ENCODE measurements at regions not wholly inside any gene's neighbourhood (a gene's known extent, or its start where the extent isn't known, plus 50 kb on each side); places are given as distances from the start of the nearest gene placed in this dataset.

- DNase-seq (ENCODE audit: insufficient read length, low spot score) (no peak), FAIRE-seq (no peak)
Observed at GRCh38 chr5:165735388-165735787, 2230.0 kb downstream of the MAT2B start.

GRCh38 chr5:165739079-165739741, 2233.8 kb downstream of the MAT2B start:
- DNase-seq (ENCODE audit: insufficient read length, low spot score) (no peak), FAIRE-seq (no peak)

- DNase-seq (ENCODE audit: insufficient read length, low spot score), result no peak
Observed at GRCh38 chr5:165757791-165758190, 2252.4 kb downstream of the MAT2B start.

DNA sequence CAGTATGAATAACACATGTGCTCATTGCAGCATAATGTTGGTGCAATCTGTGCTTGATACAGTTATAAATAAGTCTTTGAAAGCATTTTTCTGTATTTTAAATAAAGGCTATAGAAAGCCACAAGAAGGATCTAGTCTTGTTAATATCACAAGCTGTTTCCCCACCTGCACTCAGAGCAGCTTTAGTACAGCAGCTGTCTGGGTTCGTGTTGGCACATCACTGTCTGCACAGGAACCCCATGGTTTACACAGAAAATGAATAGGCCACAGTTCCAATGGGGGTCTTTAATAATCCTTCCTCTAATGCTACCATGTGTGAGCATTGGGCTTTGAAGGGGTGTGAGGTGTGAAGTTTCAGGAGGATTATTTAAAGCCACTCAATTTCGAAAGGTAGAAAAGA, 2269.7 kb downstream of the MAT2B start:
- DNase-seq (ENCODE audit: insufficient read length, low spot score) (no peak), FAIRE-seq (no peak)

More at GRCh38 chr5:165757791-165758190, 2252.4 kb downstream of the MAT2B start:
- FAIRE-seq, result no peak

DNA sequence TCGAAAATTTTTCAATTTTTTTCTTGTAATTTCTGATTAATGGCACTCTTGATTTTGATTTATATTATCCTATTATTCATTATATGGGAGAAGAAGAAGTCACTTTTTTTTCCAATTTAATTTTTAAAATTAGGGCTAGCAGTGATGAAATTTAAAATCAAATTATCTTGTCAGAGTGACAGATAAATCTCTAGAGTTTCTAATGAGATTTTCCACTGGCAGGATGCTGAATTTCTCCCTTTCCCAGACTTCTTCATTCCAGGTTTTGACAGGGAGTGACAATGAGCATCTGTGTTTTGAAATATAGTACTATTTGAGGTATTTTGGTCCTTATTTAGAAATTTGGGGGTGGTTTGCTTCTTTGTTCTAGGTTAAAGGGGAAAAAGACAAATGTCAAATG, 2274.1 kb downstream of the MAT2B start:
- FAIRE-seq (no peak), DNase-seq (ENCODE audit: insufficient read length, low spot score) (no peak)

DNA sequence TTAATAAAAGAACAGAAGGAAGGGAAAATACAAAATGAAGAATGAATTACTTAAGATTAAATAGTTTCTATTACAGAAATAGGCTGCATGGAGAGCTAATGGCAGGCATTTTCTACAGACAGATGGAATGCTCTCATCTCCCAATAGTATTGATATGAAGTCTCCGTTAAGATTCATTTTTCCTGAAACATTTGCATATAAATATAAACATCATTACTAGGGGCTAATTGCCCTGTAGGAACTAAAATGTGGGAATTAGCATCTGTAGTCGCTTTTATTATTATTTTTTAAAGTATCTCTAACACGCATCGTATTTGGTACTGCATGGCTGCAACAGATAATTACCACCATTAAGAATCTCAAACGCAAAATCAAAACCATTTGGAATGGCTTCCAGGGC, 2275.5 kb downstream of the MAT2B start:
- no peak for DNase-seq (ENCODE audit: insufficient read length, low spot score)
- no peak for FAIRE-seq

DNA sequence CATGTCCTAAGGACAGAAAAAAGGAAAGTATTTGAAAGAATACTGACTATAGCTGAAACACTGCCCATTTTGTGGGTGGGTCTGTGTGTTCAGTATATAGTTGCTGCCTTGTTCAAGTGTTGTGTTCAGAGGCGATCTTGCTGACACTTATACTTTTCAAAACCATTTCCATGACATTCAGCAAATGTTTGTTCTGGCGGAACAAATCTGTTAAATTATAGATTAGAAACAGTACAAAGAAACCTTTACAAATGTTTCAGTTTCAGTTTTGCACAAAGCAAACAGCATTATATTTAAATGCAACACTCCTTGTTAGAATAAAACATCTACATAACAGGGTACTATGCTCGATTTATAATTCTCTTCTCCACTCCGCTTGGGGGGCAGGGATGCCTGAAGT, 2276.3 kb downstream of the MAT2B start:
- FAIRE-seq (no peak), DNase-seq (ENCODE audit: insufficient read length, low spot score) (no peak)

GRCh38 chr5:165783024-165783423, 2277.6 kb downstream of the MAT2B start:
- no peak for DNase-seq (ENCODE audit: insufficient read length, low spot score)
- FAIRE-seq, result no peak

DNA sequence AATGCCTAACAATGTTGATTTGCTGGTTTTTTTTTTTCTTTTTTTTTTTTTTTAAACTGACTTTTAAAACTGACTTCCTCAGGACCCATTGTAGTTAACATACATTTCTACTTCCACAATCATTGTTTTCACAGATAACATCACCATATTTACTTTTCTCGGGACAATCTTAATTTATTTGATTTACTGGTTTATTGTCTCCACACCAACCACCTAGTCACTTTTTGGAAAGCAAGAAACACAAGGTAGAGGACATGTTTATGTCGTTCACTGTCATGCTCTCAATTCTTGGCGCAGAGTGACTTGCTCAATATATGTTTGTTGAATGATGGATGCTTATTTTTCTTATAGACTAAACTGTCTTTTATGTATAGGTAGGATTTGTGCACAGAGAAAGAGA, 2280.7 kb downstream of the MAT2B start:
- FAIRE-seq, result no peak
- DNase-seq (ENCODE audit: insufficient read length, low spot score), result no peak

DNA sequence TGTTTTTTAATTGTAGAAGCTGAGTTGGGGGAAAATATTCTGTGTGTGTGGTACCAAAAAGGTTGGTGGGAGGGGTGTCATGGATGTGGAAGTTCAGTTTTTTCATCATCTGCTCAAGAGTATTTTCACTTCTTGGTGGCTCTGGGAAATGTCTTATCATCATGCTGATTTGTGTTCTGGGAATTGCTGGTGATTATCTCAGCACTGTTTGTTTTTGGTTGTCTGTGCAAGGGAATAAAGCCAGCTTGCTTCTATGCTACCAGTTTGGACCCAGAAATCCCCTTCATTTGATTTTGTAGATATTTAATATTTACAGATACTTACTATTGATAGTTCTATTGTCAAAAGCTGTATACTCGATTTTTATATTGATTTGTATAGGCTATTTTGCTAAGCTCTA, 2289.7 kb downstream of the MAT2B start:
- FAIRE-seq, result no peak
- DNase-seq (ENCODE audit: insufficient read length, low spot score), result no peak

DNA sequence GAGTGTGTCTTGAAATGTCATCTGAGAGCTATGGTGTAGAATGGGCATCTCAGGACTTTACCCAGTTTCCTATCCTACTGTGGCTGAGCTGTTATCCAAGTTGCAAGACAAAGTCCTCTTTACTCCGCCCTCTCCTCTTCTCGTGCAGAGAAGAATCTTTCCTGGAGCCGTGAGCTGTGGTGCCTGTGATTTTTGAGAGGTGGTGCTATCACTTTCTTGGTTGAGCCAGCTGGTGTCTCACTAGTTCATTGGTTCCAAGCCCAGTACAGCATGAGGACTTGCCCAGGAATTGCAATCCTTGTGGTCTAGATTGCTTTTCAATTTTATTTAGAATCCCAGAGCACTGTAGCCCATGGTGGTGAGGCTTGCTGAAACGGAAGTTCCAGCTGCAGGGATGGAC, 2300.3 kb downstream of the MAT2B start:
- DNase-seq (ENCODE audit: insufficient read length, low spot score) (no peak), FAIRE-seq (no peak)

DNA sequence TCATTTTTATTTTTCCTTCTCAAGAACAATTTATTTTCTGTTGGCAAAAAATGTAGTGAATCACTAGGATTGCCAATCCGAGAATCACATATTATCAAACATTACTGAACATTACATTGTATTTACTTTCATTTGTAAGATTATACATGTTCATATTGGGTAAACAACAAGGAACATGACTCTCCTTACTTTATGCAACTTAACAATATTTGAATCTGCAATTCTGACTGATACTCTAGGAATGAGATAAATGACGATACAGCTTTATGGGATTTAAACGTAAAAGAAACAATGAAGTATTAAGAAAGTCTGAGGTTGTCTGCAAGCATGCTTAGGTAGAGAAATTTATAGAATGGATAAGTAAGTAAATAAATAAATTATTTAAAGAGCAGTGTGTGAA, 2302.9 kb downstream of the MAT2B start:
- DNase-seq (ENCODE audit: insufficient read length, low spot score) (no peak), FAIRE-seq (no peak)

DNA sequence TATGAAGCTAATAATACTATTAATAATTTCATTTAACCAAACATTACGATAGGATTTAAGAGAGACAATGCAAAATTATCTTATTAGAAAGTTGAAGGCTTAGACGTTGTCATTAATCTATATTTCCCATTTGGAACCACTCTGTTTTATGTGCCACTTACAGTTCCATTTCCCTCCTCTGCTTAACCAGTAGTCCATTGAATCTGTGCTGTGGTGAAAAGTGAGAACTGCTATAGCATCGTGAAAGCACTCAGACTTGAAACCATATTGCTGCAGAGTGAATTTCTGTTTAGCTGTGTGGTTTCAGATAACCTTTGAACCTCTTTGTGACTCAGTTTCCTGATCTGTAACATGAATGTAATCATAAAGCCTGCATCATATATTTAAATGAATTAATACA, 2304.5 kb downstream of the MAT2B start:
- DNase-seq (ENCODE audit: insufficient read length, low spot score) (no peak), FAIRE-seq (no peak)

- FAIRE-seq (no peak), DNase-seq (ENCODE audit: insufficient read length, low spot score) (no peak)
Observed at GRCh38 chr5:165829504-165829903, 2324.1 kb downstream of the MAT2B start.

DNA sequence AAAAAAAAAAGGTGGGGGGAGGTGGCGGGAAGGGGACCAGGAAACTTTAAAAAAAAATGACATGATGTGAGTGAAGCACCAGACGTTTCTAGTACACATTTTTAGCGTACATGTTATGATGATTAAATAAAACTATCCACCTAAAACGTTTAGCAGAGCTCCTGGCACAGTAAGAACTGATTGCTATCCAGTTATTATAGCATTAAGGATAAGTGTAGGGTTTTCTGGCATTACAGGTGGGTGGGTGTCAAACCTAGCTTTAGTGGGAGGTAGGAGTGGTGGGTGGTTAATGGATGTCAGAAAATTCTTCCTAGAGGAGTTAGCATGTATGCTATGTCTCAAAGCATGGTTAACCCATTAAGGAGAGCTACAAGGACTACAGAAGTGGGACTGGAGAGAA, 2329.5 kb downstream of the MAT2B start:
- FAIRE-seq (no peak), DNase-seq (ENCODE audit: insufficient read length, low spot score) (no peak)

DNA sequence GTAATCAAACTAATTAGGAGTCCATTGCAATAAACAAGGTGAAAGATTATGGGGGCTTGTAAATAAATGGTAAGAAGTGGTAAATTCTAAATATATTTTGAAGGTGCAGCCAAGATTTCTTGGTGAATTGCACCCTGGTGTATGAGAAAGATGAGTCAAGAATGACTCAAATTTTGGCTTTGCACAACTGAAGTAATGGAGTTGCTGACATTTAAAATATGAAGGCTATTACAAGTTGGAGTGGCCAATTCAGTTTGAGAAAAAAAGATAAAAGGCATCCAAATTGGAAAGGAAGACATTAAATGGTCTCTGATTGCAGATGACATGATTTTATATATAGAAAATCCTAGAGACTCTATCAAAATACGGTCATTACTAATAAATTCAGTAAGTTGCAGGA, 2330.6 kb downstream of the MAT2B start:
- DNase-seq (ENCODE audit: insufficient read length, low spot score) (no peak), FAIRE-seq (no peak)

GRCh38 chr5:165837286-165837685, 2331.9 kb downstream of the MAT2B start:
- DNase-seq (ENCODE audit: insufficient read length, low spot score) (no peak), FAIRE-seq (no peak)

- no peak for FAIRE-seq
Observed at GRCh38 chr5:165844571-165844970, 2339.2 kb downstream of the MAT2B start.

GRCh38 chr5:165858118-165858517, 2352.7 kb downstream of the MAT2B start:
- no peak for FAIRE-seq
- no peak for DNase-seq (ENCODE audit: insufficient read length, low spot score)

More at GRCh38 chr5:165844571-165844970, 2339.2 kb downstream of the MAT2B start:
- DNase-seq (ENCODE audit: insufficient read length, low spot score), result no peak

DNA sequence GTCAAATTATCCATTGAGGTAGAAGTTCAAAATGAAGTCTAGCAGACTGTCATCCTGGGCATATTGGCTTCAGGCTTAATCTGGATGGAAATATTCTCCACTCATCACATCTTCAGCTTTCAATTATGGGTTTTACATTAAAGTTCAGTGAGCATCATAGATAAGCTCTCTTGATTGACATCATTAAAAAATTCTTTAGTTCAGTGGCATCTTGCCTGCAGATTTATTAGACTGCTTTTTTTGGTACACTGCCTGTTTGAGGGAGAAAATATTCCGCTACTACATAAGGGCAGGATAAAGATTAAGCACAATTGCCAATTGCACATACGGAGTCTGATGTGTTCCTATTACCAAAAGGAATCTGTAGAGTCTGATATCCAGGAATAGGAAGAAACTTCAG, 2353.8 kb downstream of the MAT2B start:
- FAIRE-seq, result no peak

DNA sequence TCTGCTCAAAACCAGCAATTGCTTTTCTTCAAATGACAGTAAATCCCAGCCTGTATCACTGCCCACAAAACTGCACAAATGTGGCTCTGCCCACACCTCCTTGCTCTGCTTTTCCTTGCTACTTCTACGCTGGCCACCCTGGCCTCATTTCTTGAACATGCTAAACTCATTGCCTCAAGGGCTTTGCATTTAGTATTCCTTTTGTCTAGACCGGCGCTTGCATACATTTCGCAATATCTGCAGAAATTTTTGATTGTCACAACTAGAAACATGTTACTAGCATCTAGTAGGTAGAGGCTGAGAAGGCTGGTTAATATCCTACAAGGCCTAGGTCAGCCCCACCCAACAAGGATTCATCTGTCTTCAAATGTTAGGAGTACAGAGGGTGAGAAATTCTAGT, 2357.8 kb downstream of the MAT2B start:
- FAIRE-seq, result peak; percentile 28
- DNase-seq (ENCODE audit: insufficient read length, low spot score), result no peak

More for the DNA sequence above, 2353.8 kb downstream of the MAT2B start:
- DNase-seq (ENCODE audit: insufficient read length, low spot score), result no peak

DNA sequence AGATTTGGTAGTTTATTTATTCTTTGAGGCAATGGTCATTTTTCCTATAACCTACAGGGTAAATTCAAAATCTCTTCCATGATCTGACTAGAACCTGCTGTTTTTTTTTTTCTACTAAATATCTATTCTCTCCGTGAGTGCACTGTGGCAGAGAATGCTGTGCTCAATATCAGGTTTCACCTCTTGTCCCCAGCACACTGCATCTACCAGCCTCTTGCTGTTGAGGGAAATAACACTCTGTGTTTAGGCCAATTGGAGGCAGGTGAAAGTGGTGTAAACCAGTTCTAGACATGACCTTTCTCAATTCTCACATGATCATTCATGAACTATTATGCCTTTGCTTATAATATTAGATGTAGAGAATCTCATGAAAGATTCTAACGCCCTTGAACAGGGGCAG, 2365.9 kb downstream of the MAT2B start:
- DNase-seq (ENCODE audit: insufficient read length, low spot score) (no peak), FAIRE-seq (no peak)

DNA sequence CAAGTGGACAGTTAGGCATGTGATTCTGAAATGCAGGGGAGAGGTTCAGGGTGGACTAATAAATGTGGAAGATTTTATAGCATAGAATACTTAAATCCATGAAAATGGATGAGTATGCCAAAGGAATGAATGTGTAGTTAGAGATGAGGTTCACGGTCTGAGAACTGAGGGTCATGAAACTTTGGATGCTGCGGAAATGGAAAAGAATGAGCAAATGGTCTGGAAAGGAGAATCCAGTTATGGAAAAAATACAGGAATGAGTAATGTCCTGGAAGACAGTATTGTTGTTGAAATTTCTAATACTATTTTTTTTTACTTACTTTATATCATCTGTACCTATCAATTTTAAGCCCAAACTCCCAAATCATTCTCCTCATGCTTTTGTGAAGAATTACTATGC, 2369.4 kb downstream of the MAT2B start:
- DNase-seq (ENCODE audit: insufficient read length, low spot score), result no peak
- FAIRE-seq, result no peak
